ENCODE measurements at regions not wholly inside any gene's neighbourhood (a gene's known extent, or its start where the extent isn't known, plus 50 kb on each side); places are given as distances from the start of the nearest gene placed in this dataset.

DNA sequence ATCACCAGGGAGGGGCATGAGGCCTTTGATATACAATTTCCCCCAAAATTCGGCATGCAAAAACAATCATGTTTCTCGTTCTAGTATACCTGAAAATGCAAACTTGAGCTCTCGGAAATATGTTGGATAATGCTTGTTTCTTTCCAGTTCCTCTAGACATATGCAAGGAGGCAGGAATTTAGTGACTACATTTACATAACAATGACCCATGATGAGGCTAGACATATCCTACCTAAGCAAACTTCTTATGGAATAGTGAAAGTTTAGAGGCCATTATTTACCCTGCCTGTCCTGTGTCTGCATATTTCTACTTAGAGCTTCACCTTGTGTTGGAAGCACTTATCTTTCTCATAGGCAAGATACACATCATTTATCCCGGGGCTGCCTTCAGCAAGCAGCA lies 514.6 kb downstream of the KCNJ2 start:
- Histone ChIP-seq H3K4me3 (no peak overlapping the region), H3K36me3 (no peaks in the 10 kb centered on the region), H3K27me3 (no peaks in the 10 kb centered on the region), H3K4me1 (no peaks in the 10 kb centered on the region), H3K9me3 (no peaks in the 10 kb centered on the region), H3K27ac (no peak overlapping the region)
- intact Hi-C loops (cut with DNase I): no loop called here
- TF ChIP-seq CTCF (IDR thresholded peaks at IDR 0.05): no peak
- no peak for DNase-seq (ENCODE audit: low spot score in 2 of 2)

DNA sequence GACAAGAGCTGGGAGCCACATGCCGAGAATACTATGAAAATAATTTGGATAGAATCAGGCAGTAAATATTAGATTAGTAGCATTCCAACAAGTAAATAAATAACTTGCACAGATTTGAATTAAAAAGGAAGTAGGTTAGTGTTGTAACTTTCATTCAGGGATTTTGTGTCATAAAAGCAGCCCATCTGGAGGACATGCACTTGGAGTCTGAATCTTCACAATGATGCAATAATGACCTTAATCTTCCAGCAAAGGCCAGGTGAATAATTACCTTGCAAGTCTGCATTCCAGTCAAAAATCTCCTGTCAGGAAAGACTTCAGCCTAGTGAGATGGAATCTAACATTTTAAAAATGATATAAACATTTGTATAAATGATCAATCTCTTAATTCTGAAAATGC lies 518.1 kb downstream of the KCNJ2 start:
- intact Hi-C loops (cut with DNase I): no loop called here
- Histone ChIP-seq H3K36me3 (no peaks in the 10 kb centered on the region), H3K4me1 (no peaks in the 10 kb centered on the region), H3K27me3 (no peaks in the 10 kb centered on the region), H3K9me3 (no peaks in the 10 kb centered on the region), H3K4me3 (no peak overlapping the region), H3K27ac (no peak overlapping the region)
- TF ChIP-seq CTCF (IDR thresholded peaks at IDR 0.05): no peak
- no peak for DNase-seq (ENCODE audit: low spot score in 2 of 2)

GRCh38 chr17:70691150-70691549 lies 521.8 kb downstream of the KCNJ2 start:
- no peaks in the 10 kb centered on the region for H3K27me3 ChIP-seq
- intact Hi-C loops (cut with DNase I): no loop called here

GRCh38 chr17:70699408-70699807 lies 530.1 kb downstream of the KCNJ2 start:
- intact Hi-C loops (cut with DNase I): no loop called here
- TF ChIP-seq CTCF (IDR thresholded peaks at IDR 0.05): no peak

More at GRCh38 chr17:70691150-70691549, 521.8 kb downstream of the KCNJ2 start:
- Histone ChIP-seq H3K27ac (no peak overlapping the region), H3K9me3 (no peaks in the 10 kb centered on the region), H3K4me3 (no peak overlapping the region), H3K4me1 (no peaks in the 10 kb centered on the region), H3K36me3 (no peaks in the 10 kb centered on the region)
- no peak for TF ChIP-seq CTCF (IDR thresholded peaks at IDR 0.05)
- no peak for DNase-seq (ENCODE audit: low spot score in 2 of 2)

GRCh38 chr17:70702683-70703255 lies 533.4 kb downstream of the KCNJ2 start:
- H3K36me3 ChIP-seq: no peaks in the 10 kb centered on the region
- H3K27ac ChIP-seq: no peak overlapping the region
- no peak for TF ChIP-seq CTCF (IDR thresholded peaks at IDR 0.05)
- no peaks in the 10 kb centered on the region for H3K4me1 ChIP-seq
- H3K4me3 ChIP-seq: no peak overlapping the region
- no peaks in the 10 kb centered on the region for H3K9me3 ChIP-seq
- intact Hi-C loops (cut with DNase I): no loop called here
- H3K27me3 ChIP-seq: no peaks in the 10 kb centered on the region
- DNase-seq (ENCODE audit: low spot score in 2 of 2): no peak

More at GRCh38 chr17:70699408-70699807, 530.1 kb downstream of the KCNJ2 start:
- no peak for DNase-seq (ENCODE audit: low spot score in 2 of 2)
- Histone ChIP-seq H3K27ac (no peak overlapping the region), H3K9me3 (no peaks in the 10 kb centered on the region), H3K4me1 (no peaks in the 10 kb centered on the region), H3K27me3 (no peaks in the 10 kb centered on the region), H3K4me3 (no peak overlapping the region), H3K36me3 (no peaks in the 10 kb centered on the region)

GRCh38 chr17:70709596-70709995 lies 540.3 kb downstream of the KCNJ2 start:
- DNase-seq (ENCODE audit: low spot score in 2 of 2): no peak
- Histone ChIP-seq H3K36me3 (no peaks in the 10 kb centered on the region), H3K4me1 (no peaks in the 10 kb centered on the region), H3K27ac (no peak overlapping the region), H3K9me3 (no peaks in the 10 kb centered on the region), H3K4me3 (no peak overlapping the region), H3K27me3 (no peaks in the 10 kb centered on the region)
- intact Hi-C loops (cut with DNase I): no loop called here
- TF ChIP-seq CTCF (IDR thresholded peaks at IDR 0.05): no peak
